Fibroblast of villous mesenchyme (primary cell): ENCODE measurements at regions not wholly inside any gene's neighbourhood (a gene's known extent, or its start where the extent isn't known, plus 50 kb on each side); places are given as distances from the start of the nearest gene placed in this dataset.

Experiments used
- DNase-seq: peaks from one replicate; pipeline ENCODE4 v3.0.0-alpha.2; 2010; ENCODE audit warnings: low read depth
- H3K4me3 ChIP-seq: 2 replicates; pipeline ENCODE4 v1.5.1; 2011; ENCODE audit warnings: low read depth, mild to moderate bottlenecking, low read length
- CTCF ChIP-seq: IDR thresholded peaks from 2 replicates; pipeline ENCODE4 v1.5.1; 2012; ENCODE audit warnings: low read depth, mild to moderate bottlenecking, low read length; ENCODE audit not compliant: insufficient read depth

- no peak overlapping the region for H3K4me3 ChIP-seq
- no peak for TF ChIP-seq CTCF
- DNase-seq = no peak
Observed at GRCh38 chr4:4667622-4668081, 125.8 kb upstream of the STX18 start.

- no peak overlapping the region for H3K4me3 ChIP-seq
- DNase-seq = peak; percentile 38
- no peak for TF ChIP-seq CTCF
Observed at GRCh38 chr4:4666693-4667621, 125.1 kb upstream of the STX18 start.

GRCh38 chr4:4666187-4666586, 124.3 kb upstream of the STX18 start:
- no peak for TF ChIP-seq CTCF
- DNase-seq = no peak

GRCh38 chr4:4664234-4664633, 122.4 kb upstream of the STX18 start:
- DNase-seq = no peak
- TF ChIP-seq CTCF = no peak
- H3K4me3 ChIP-seq = no peak overlapping the region

More at GRCh38 chr4:4666187-4666586, 124.3 kb upstream of the STX18 start:
- H3K4me3 ChIP-seq = no peak overlapping the region

GRCh38 chr4:4663028-4663427, 121.2 kb upstream of the STX18 start:
- DNase-seq = no peak
- no peak overlapping the region for H3K4me3 ChIP-seq
- no peak for TF ChIP-seq CTCF

- no peak for TF ChIP-seq CTCF
- H3K4me3 ChIP-seq = no peak overlapping the region
- no peak for DNase-seq
Observed at GRCh38 chr4:4662230-4662629, 120.4 kb upstream of the STX18 start.
